Endothelial cell of umbilical vein (primary cell): ENCODE measurements at regions not wholly inside any gene's neighbourhood (a gene's known extent, or its start where the extent isn't known, plus 50 kb on each side); places are given as distances from the start of the nearest gene placed in this dataset.

ENCODE experiments used
- BruUV-seq: library from RNA; stranded (reverse); fragments of 400-500 nt; replicated peaks from 2 replicates; lab custom pipeline; 2021; lab: Mats Ljungman, UMichigan
- CTCF ChIA-PET: fragments of 300-600, 350-600 bp; sonication (Branson Sonifier 250); formaldehyde crosslinking; loops from one replicate; lab custom pipeline; 2021; ENCODE audit warnings: antibody characterized with exemption, inconsistent platforms; lab: Charles Lee
- POLR2A ChIA-PET: fragments of 300-600, 350-600 bp; sonication (Branson Sonifier 250); formaldehyde crosslinking; loops from one replicate; lab custom pipeline; 2021; ENCODE audit warnings: antibody characterized with exemption, inconsistent platforms; lab: Charles Lee
- DNase-seq: peaks from one replicate; pipeline ENCODE4 v3.0.0-alpha.2; 2011; ENCODE audit warnings: low read depth, low spot score
- FAIRE-seq: peaks from 2 replicates; lab custom pipeline; 2011; peaks lifted over from hg19 to GRCh38; lab: Jason Lieb, UNC
- H2AFZ ChIP-seq: 2 replicates; pipeline ENCODE4 v1.6.0; 2012; ENCODE audit warnings: low read depth, low read length, control low read depth, inconsistent platforms
- H3K27ac ChIP-seq: 2 replicates; pipeline ENCODE4 v1.5.1; 2011; ENCODE audit warnings: low read depth, mild to moderate bottlenecking, control low read depth, low read length, moderate library complexity; ENCODE audit not compliant: insufficient read depth
- H3K27me3 ChIP-seq, 2 experiments: 2 replicates each; pipeline versions ENCODE4 v1.6.0 to v1.6.1; 2011; ENCODE audit warnings: low read length in 2 of 2, mixed read lengths in 1 of 2; ENCODE audit not compliant: control insufficient read depth in 2 of 2, insufficient read depth in 2 of 2
- H3K36me3 ChIP-seq, 2 experiments: 2 replicates in 1 of 2; 3 replicates in 1 of 2; pipeline ENCODE4 v1.5.1; 2011; ENCODE audit warnings: low read length in 2 of 2, mild to moderate bottlenecking in 1 of 2, moderate library complexity in 1 of 2; ENCODE audit not compliant: control insufficient read depth in 2 of 2, insufficient read depth in 2 of 2; ENCODE audit errors: extremely low read depth in 1 of 2
- H3K4me1 ChIP-seq: 3 replicates; pipeline ENCODE4 v1.5.1; 2011; ENCODE audit warnings: mild to moderate bottlenecking, low read length; ENCODE audit not compliant: control insufficient read depth, insufficient read depth; ENCODE audit errors: extremely low read depth
- H3K4me2 ChIP-seq: 2 replicates; pipeline ENCODE4 v1.6.1; 2011; ENCODE audit warnings: low read length, control low read depth, mixed read lengths; ENCODE audit not compliant: insufficient read depth
- H3K4me3 ChIP-seq, 3 experiments: fragments of 200-600 bp in 1 of 3; sonication (generic), shearing (Covaris generic) in 1 of 3; replicated peaks in 1 of 3; 2 replicates each; pipeline ENCODE4 v1.5.1; 2011 to 2016; ENCODE audit warnings: control low read depth in 3 of 3, low read length in 3 of 3, mild to moderate bottlenecking in 2 of 3, inconsistent platforms in 1 of 3, low read depth in 1 of 3, moderate library complexity in 1 of 3; ENCODE audit not compliant: insufficient read depth in 1 of 3
- H3K79me2 ChIP-seq: 2 replicates; pipeline ENCODE4 v1.6.0; 2012; ENCODE audit warnings: low read length, inconsistent platforms; ENCODE audit not compliant: control insufficient read depth, insufficient read depth
- H3K9ac ChIP-seq: replicated peaks from 2 replicates; pipeline ENCODE3; 2011; ENCODE audit warnings: low read length, control low read depth; ENCODE audit not compliant: insufficient read depth; ENCODE audit errors: extremely low read depth
- H3K9me1 ChIP-seq: replicated peaks from 3 replicates; pipeline ENCODE4 v1.6.0; 2011; ENCODE audit warnings: mild to moderate bottlenecking, low read length; ENCODE audit not compliant: control insufficient read depth, insufficient read depth; ENCODE audit errors: extremely low read depth
- H3K9me3 ChIP-seq: replicated peaks from 2 replicates; pipeline ENCODE4 v1.5.1; 2012; ENCODE audit warnings: low read length, inconsistent platforms; ENCODE audit not compliant: control insufficient read depth, insufficient read depth
- H4K20me1 ChIP-seq: replicated peaks from 2 replicates; pipeline ENCODE3; 2011; ENCODE audit warnings: mild to moderate bottlenecking, low read length; ENCODE audit not compliant: control insufficient read depth, insufficient read depth; ENCODE audit errors: extremely low read depth
- EZH2 ChIP-seq: IDR thresholded peaks from 2 replicates; pipeline ENCODE4 v1.6.1; 2012; ENCODE audit warnings: borderline replicate concordance, low read depth, mild to moderate bottlenecking, moderate library complexity, low read length, inconsistent platforms; ENCODE audit not compliant: severe bottlenecking
- FOS ChIP-seq: IDR thresholded peaks from 2 replicates; pipeline ENCODE4 v1.6.1; 2011; ENCODE audit warnings: mild to moderate bottlenecking, low read length, moderate library complexity, borderline replicate concordance; ENCODE audit not compliant: insufficient read depth
- GATA2 ChIP-seq: IDR thresholded peaks from 2 replicates; pipeline ENCODE4 v1.7.0; 2011; ENCODE audit warnings: low read depth, mild to moderate bottlenecking, moderate library complexity, mixed read lengths, low read length; ENCODE audit not compliant: insufficient read length, insufficient read depth
- JUN ChIP-seq: IDR thresholded peaks from 2 replicates; pipeline ENCODE4 v1.6.1; 2011; ENCODE audit warnings: borderline replicate concordance, low read depth; ENCODE audit not compliant: insufficient read length, insufficient read depth
- MYC ChIP-seq: IDR thresholded peaks from one replicate; pipeline ENCODE4 v1.6.1; 2011; ENCODE audit warnings: mild to moderate bottlenecking, low read depth, low read length
- POLR2A ChIP-seq: IDR thresholded peaks from 2 replicates; pipeline ENCODE4 v1.6.1; 2012; ENCODE audit warnings: low read depth, mild to moderate bottlenecking, control low read depth, low read length
- POLR2AphosphoS5 ChIP-seq: IDR thresholded peaks from 2 replicates; pipeline ENCODE4 v1.6.1; 2012; ENCODE audit warnings: low read depth, mild to moderate bottlenecking, control low read depth, low read length, moderate library complexity; ENCODE audit not compliant: insufficient read depth
- dilution Hi-C: fragments of 300-500 bp; cut with MboI; formaldehyde crosslinking; loops from one replicate; pipeline ENCODE4 v1.15.0; 2019; ENCODE audit warnings: low sequenced_read_pairs; ENCODE audit not compliant: extremely low pct_ligation_motif_present
- intact Hi-C: fragments of 100-400 bp; cut with micrococcal nuclease; formaldehyde crosslinking; loops from one replicate; pipeline ENCODE4 v1.10.0; 2022
- TF ChIP-seq, protein P1 (sequence below), 2 donors: IDR thresholded peaks; 1 replicate in 1 of 2; 2 replicates in 1 of 2; pipeline ENCODE4 v1.5.1; 2011; ENCODE audit warnings: low read length in 2 of 2, mild to moderate bottlenecking in 2 of 2, moderate library complexity in 2 of 2, control low read depth in 1 of 2, inconsistent platforms in 1 of 2, low read depth in 1 of 2; ENCODE audit not compliant: insufficient read depth in 1 of 2; ENCODE audit errors: extremely low read depth in 1 of 2
- TF ChIP-seq, protein P2 (sequence below): IDR thresholded peaks from 2 replicates; pipeline ENCODE4 v1.6.1; 2011; ENCODE audit not compliant: insufficient read depth, insufficient read length

DNA sequence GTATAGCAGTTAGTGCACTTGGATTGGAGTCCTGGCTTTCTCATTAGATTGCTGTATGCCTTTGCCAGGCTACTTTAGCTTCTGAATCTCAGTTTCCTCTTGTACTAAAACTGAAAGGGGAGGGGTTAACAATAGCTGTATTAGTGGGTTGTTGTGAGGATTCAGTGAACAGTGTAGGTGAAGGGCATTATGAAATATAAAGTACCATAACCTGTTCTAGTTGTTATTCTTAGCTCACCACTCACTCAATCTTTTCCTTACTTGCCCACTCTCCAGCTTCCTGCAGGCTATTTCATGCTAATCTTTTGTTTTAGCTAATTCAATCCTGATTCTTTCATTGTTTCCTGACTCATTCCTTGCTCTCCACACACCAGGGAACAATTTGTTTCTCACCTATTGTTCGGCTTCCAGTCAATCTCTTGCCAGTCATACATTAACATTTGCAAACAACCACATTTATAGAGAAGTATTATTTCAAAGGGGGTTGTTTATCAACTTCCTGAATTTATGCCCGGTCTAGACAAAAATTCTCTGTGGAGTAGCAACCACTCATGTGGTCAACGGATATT lies 50.6 kb upstream of the EDA start:
- no peak for FAIRE-seq
- no peak for DNase-seq
- H3K9me3 ChIP-seq = no peaks in the 10 kb centered on the region
- H3K79me2 ChIP-seq = no peaks in the 10 kb centered on the region
- H3K9me1 ChIP-seq = no peaks in the 10 kb centered on the region
- no peaks in the 10 kb centered on the region for H4K20me1 ChIP-seq
- dilution Hi-C loops = no loop called here
- no peaks in the 10 kb centered on the region for H3K36me3 ChIP-seq
- CTCF ChIA-PET = interaction anchor here (1.6 kb wide), 1 partner anchor 141 kb away, joined by 3 read pairs; no protein-coding TSS in a partner anchor
- BruUV-seq = no TSS peak
- no peak overlapping the region for H3K27ac ChIP-seq
- TF ChIP-seq JUN (no peak), POLR2A (no peak), EZH2 (no peak), FOS (no peak), POLR2AphosphoS5 (no peak), GATA2 (no peak), MYC (no peak)
- TF ChIP-seq, protein P1, sequence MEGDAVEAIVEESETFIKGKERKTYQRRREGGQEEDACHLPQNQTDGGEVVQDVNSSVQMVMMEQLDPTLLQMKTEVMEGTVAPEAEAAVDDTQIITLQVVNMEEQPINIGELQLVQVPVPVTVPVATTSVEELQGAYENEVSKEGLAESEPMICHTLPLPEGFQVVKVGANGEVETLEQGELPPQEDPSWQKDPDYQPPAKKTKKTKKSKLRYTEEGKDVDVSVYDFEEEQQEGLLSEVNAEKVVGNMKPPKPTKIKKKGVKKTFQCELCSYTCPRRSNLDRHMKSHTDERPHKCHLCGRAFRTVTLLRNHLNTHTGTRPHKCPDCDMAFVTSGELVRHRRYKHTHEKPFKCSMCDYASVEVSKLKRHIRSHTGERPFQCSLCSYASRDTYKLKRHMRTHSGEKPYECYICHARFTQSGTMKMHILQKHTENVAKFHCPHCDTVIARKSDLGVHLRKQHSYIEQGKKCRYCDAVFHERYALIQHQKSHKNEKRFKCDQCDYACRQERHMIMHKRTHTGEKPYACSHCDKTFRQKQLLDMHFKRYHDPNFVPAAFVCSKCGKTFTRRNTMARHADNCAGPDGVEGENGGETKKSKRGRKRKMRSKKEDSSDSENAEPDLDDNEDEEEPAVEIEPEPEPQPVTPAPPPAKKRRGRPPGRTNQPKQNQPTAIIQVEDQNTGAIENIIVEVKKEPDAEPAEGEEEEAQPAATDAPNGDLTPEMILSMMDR (IDR thresholded peaks at IDR 0.05; ENCODE audit: extremely low read depth in 1 of 2, insufficient read depth in 1 of 2, low read depth in 1 of 2, low read length in 2 of 2) = no peak
- TF ChIP-seq, protein P2, sequence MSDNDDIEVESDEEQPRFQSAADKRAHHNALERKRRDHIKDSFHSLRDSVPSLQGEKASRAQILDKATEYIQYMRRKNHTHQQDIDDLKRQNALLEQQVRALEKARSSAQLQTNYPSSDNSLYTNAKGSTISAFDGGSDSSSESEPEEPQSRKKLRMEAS = no peak
- no peaks in the 10 kb centered on the region for H3K27me3 ChIP-seq
- H3K4me3 ChIP-seq = no peak overlapping the region
- H2AFZ ChIP-seq = no peak overlapping the region
- POLR2A ChIA-PET = no interaction called here
- H3K4me1 ChIP-seq = no peaks in the 10 kb centered on the region
- no peak overlapping the region for H3K4me2 ChIP-seq
- H3K9ac ChIP-seq = no peak overlapping the region
- intact Hi-C loops = no loop called here
